Activated effector memory CD4-positive, alpha-beta T cell treated with anti-CD3 and anti-CD28 coated beads, Interleukin-2, amount 50 U/mL, for 16 hours (primary cell): ENCODE measurements at regions not wholly inside any gene's neighbourhood (a gene's known extent, or its start where the extent isn't known, plus 50 kb on each side); places are given as distances from the start of the nearest gene placed in this dataset.
"Not testable (repeated sequence)": the region's sequence is repeated elsewhere in the genome, so short reads cannot be mapped to it uniquely, and the experiment has no call there.

Source experiments
- DNase-seq: peaks from one replicate; pipeline ENCODE4 v3.0.0-alpha.2; 2020

DNA sequence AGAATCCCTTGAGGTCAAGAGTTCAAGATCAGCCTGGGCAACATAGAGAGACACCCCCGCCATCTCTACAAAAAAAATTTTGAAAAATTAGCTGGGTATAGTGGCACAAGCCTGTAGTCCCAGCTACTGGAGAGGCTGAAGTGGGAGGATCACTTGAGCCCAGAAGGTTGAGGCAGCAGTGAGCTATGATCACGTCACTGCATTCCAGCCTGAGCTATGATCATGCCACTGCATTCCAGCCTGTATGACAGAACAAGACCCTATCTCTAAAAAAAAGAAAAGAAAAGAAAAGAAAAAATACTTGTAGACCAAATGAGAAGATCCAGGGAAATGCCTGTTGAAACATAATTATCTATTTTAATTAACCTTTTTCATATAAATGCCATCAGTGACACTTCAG is 93.8 kb upstream of the MDM1 start:
- DNase-seq = no peak

DNA sequence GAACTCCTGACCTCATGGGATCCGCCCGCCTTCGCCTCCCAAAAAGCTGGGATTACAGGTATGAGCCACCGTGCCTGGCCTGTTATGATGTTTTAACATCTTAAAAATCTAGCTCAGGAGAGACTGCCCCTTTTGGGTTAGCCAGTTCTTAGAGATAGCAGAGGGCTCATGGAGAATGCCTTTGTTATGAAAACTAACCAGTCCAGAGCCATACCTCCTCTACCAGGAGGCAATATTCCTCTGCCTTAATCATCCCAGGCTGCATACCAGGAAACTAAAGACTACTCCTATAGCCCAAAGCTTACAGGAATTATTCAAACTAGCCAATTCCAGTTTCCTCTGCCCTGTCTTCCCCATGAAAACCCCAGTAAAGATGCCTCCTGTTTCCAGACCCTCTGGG is 96.0 kb upstream of the MDM1 start:
- no peak for DNase-seq

DNA sequence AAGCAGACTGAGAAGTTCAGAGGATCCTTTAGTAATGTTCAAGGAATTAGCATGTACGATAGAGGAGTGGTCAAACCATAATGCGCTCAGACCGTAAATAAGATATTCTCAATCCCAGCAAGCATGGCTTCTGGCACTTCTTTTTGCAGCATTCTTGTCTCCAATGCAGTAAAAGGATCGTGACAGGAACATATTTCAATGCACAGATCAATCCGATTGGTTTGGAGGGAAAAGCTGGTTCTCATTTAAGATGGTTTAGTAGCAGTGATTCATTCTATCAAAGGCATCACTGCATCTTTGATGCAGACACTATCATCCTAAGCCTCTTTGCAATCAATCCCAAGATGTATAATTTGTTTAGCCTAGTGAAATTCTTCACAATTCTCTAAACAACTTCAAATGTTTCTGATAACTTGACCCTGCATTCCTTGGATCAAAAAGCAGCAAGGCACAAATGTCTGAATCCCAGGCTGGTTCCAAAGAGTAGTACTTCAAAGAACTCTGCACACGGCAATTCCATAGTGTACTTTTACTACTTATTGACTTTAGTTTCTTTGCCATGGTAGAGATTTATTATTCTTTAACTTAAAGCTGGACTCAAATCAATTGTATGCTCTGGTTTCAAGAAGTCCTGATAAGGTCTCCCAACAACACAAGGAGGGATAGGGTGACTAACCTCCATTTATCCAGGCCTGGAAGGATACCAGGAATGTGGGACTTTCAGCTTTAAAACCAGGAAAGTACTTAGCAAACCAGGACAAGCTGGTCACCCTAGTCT is 96.8 kb upstream of the MDM1 start:
- DNase-seq = no peak

DNA sequence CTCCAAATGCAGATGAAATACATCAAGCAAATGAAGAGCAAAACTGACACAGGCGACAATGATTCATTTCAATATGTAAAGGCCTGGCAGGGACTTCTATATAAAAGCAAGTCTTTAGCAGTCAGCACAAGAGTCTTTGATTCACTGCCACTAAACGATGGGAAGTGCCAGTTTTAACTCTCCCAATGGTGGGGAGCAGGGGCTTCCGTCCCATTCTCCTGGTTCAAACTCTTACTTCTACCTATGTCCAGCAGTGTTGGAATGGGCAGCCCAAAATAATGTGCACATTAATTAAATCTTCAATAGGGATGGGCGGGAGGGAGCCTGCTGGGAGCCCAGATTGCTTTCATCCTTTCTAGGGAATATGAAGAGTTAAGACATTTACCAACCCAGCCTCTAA is 97.5 kb upstream of the MDM1 start:
- DNase-seq = no peak

DNA sequence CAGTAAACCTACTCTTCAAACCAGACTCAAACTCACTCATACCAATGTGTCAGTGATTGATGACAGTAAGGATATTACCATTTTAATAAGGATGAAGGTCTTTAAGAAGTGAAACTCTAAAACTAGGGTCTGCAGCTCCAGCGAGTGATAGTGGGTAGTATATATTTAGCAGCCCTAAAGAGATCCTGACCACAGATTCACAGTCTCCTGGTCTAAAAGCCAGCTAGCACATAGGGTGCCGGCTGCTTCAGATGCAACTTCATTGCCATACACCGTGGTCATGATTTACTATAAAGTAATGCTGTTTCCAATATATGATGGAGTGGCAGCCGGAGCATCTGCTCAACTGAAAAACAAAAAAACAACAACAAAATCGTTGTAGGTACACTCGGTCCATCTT is 99.6 kb upstream of the MDM1 start:
- no peak for DNase-seq

DNA sequence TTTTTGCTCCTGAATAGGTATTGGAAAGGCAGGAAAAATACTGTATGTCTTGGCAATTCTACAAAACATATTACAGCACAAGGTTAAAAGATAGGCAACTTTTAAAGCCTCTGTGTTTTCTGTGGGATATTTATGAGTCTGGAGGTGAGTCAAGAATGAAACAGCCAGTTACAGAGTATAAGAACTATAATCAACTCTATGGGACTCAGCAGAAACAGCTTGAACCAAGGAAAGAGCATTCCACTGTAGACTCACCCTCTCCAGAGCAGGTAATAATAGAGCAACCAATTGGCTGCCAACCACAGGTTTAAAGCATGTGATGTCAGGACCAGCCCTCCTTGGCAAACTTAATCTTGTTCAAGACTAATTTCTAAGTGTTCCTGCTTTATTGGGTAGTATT is 100.5 kb upstream of the MDM1 start:
- DNase-seq = no peak

DNA sequence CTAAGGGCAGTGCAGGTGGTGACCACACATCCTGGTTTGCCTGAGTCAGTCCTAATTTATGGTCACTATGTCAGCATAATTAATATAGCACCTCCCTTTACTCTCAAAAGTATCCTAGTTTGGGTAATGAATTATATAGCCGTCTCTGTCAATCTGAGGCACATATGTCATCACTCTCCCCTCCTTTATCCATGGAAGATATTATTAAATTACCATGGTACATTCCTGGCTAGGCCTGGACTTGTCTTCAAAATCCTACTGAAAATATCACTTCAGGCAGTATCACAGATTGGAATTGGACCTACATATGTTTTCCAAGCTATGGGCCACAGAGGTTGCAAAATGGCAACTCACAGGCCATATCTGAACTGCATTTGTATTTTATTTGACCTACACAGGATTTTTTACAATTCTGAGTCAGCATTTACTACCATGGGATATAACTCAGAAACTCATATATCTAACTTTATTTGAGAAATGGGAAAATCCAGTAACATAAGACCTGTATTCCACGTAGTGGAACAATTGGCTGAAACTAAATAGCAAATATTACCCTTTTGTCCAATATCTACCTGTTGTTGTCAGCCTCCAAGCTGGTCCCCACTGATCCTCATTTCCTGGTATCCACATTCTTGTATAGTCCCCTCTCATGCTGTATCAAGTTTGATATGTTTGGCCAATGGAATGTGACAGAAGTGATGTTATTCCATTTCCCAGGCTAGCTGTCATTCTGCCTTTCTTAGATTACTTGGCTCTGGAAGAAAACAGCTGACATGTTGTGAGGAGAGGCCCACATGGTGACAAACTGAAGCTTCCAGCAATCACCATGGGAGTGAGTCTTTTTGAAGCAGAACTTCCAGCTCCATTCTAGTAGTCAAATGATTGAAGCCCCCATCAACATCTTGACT is 102.5 kb upstream of the MDM1 start:
- DNase-seq = no peak

DNA sequence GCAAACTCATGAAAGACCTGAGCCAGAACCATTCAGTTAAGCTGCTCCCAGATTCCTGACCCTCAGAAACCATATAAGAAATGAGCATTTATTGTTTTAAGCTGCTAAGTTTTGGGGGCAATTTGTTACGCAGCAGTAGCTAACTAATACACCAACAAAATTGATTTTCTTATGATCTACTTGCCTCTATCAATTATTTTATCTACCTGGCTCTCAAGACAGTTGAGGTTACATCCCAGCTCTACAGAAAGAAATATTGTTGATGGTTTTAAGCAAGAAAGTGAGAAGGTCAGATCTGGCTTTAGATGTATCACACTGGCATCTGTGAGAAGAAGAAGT is 103.1 kb upstream of the MDM1 start:
- no peak for DNase-seq

DNA sequence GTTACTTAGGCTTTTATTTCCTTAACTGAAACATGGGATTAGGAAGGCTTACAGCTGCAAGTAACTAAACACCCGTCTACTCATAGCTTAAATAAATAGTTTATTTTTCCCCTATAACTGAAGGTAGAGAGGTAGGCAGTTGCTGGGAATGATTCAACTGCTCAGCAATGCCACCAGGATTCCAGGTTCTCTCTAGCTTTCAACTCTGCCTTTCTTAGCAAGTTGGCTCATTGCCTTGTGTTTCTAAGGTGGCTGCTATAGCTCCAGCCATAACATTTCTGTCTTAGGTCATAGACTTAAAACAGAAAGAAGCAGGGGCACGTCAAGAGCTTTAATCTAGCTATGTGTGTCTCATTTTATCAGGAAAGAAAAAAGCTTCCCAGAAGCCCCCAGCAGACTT is 103.7 kb upstream of the MDM1 start:
- no peak for DNase-seq

DNA sequence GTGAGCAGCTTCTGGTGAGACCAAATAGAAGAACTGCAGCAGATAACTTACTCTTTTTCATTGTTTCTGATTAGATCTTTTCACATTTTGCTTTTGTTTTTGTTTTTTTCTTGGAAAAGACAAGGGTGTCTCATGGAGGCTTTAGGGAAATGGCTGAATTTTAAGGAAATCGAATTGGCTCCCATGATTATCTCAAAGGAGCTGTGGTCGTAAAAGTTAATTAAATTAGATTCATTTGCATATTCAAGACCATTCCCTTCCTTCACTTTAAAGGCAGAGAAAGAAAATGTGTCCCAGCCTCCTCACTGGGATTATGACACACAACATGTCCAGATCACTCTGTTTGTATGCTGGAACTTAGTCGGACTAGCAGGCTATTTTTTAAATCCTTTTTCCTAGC is 106.4 kb upstream of the MDM1 start:
- DNase-seq = no peak

DNA sequence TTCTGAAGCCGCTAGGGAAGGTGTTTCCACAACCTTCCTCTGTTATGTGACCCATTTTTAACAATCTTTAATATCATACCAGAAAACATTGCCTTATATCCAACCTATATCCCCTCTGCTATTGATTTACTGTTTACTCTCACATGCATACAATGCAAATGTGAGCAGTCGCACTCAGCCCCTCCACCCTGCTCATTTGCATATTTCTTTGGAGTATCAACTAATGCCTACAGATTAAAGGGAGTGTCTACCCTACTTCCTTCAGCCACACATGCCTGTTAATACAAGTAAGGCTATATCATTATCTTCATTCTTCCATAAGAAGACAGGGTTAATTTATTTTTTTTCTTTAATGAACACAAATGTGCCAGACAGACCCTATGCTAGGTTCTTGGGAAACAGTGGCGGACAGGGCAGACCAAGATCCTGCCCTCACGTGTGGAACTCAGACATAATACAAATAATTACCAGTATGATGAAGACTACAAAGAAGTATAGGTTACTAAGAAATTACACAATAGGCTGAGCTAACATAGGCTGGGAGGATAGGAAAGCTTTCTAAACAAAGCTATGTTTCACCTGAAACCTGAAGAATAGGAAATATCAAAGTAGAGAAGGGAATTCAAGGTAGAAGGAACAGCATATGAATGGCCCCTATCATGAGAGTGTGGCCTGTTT is 107.3 kb upstream of the MDM1 start:
- DNase-seq = no peak

DNA sequence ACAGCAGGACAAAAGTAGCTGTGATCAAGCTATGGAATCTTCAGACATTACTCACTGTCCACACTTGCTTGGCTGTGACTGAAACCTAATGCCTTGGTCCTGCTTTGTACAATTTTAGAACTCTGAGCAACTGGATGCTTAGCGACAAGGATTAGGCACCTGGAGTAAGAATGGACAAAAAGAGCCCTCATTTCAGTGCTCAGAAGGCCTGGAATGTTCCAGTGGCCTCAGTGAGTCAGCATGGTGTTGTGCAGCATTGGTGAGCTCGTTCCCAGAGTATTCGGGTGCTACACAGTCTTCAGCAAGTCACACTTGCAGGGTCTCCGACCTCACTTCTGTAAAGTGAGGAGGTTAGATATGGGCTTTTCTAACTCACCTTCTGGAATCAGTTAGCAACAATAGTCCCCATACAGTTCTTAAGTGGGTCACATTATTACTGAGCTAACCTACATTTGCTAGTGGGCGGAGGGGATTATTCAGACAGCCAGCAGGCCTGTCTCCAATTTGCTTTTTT is 108.0 kb upstream of the MDM1 start:
- DNase-seq = no peak

DNA sequence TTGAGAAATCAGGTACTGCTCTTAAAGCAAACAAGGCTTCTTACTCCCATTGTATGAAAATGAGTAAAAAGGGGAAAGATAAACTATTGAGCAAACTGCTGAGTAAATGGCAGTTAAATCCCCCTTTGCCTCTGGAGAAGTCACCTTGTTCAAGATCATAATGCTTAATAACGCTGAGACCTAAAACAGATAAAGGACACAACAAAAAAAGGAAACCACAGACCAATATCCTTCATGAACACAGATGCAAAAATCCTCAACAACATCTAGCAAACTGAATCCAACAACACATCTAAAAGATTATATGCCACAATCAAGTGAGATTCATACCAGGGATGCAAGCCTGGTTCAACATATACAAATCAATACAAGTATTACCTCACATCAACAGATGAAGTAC is 109.0 kb upstream of the MDM1 start:
- no peak for DNase-seq

DNA sequence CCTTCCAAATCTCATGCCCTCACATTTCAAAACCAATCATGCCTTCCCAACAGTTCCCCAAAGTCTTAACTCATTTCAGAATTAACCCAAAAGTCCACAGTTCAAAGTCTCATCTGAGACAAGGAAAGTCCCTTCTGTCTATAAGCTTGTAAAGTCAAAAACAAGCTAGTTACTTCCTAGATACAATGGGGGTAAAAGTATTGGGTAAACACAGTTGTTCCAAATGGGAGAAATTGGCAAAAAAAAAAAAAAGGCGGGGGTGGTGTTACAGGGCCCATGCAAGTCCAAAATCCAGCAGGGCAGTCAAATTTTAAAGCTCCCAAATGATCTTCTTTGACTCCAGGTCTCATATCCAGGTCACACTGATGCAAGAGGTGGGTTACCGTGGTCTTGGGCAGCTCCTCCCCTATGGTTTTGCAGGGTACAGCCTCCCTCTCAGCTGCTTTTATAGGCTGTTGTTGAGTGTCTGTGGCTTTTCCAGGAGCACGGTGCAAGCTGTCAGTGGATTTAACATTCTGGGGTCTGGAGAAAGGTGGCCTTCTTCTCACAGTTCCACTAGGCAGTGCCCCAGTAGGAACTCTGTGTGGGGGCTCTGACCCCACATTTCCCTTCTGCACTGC is 110.3 kb upstream of the MDM1 start:
- not testable (repeated sequence) for DNase-seq

DNA sequence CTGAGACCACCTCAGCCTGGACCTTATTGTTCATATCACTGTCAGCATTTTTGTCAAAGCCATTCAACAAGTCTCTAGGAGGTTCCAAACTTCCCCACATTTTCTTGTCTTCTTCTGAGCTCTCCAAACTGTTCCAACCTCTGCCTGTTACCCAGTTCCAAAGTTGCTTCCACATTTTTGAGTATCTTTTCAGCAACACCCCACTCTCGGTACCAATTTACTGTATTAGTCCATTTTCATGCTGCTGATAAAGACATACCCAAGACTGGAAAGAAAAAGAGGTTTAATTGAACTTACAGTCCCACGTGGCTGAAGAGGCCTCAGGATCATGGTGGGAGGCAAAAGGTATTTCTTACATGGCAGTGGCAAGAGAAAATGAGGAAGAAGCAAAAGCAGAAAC is 111.5 kb upstream of the MDM1 start:
- DNase-seq = not testable (repeated sequence)

DNA sequence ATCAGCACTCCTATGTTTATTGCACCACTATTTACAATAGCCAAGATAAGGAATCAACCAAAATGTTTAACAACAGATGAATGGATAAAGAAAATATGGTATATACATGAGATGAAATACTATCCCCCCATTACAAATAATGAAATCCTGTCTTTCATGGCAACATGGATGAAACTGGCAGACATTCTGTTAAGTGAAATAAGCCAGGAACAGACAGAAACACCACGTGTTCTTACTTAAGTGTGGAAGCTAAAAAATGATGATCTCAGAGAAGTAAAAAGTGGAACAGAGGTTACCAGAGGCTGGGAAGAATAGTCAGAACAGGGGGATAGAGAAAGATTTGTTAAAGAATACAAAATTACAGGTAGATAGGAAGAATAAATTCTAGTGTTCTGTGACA is 113.7 kb upstream of the MDM1 start:
- no peak for DNase-seq

DNA sequence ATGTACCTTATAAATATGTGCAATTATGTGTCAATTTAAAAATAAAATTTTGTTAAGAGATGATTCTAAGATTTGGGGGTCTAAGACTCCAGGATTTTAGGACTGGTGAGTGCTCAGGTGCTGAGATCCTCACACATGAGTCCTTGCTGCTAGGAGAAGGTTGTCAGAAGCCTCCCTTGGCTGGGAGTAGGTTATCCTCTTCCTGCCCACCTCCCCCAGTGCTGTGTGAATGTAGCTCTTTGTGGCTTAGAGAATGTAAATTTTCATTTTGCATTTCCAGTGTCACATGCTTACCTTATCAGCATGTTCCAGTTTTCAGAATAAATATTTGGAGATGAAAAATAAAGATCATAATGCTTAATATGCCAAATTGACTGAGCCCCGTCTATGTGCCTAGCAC is 114.2 kb upstream of the MDM1 start:
- no peak for DNase-seq

DNA sequence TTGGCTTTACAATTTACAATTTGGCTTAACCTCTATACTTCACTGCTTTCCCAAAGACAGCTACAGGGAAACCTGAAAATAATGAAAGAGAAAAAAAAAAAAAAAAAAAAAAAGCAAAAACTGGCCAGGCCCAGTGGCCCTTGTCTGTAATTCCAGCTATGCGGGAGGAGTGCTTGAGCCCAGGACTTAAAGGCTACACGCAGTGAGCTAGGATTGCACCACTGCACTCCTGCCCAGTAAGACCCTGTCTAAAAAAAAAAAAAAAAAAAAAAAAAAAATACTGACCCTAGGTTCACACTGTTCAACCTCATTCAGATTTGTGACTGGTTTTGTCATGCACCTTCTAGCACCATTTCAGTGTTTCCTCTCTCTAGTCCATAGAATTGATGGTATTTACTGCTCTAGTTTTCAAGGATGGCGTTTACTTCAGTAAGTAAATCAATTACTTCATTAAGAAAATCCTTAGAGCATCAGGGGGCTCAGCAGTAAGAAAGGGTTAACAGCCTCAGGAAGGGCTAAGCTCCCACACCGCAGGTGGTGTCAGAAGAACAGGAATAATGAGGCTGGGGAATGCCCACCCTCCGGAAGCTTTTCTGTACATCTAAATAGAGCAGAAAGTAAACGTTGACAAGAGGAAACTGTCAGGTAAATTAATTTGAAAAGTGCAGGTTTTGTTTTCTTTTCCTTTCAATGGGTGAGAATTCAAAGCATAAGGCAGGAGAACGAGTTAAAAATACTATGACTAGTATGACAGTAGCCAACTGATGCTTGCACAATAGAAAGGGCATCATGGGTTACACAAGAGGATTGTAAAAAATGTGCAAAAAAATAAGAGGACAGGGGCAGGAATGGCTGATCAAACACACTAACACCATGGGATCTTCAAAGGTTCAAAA is 115.0 kb upstream of the MDM1 start:
- DNase-seq = no peak

DNA sequence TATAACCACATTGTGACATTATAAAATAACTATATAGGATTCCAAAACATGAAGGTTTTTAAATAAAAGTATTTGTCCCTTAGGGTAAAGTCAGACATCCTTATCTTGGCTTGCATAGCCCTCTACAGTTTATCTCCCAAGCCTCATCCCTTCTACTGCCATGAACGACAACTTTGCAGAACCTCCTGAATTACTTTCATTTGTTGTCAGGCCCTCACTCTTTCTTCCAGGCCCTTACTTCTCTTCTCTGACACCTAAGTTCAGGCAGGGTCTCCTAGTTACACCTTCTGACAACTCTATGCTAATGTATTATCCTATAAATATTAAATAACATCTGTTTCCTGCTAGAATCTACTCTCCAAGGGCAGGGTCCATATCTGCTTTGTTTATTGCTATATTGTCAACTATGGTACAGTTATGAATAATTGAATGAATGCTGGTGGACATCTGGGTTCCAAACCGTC is 115.7 kb upstream of the MDM1 start:
- DNase-seq = no peak

DNA sequence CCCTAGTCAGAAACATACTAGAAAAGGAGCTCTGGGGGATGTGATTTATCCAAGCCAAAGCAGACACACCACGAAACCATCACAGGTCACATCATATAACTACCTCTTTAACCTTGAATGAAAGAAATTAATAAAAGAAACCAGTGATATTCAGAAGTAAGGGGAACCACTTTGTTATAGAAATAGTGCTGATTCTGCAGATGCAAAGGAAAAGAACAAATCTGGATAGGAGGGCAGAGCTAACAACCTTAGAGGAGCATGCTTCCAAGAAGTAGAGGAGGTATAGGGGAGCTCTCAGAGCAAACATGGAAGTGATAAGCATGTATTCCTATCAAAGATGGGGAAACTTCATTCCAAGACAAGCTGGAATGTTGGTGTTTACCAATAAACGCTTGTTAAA is 117.0 kb upstream of the MDM1 start:
- no peak for DNase-seq

DNA sequence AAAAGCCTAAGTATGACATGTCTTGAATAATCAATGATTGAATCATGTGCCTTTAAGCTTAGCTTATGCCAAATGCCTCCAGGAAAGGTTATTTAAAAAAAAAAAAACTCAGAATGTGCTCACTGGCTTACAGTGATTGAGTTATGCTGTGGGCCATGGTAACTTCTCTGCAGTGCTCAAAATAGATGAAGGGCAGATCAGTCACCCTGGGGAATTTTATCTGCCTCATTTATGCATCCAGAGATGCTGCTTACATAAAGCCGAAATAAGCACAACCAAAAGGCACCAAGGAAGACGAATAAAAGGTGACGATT is 118.7 kb upstream of the MDM1 start:
- DNase-seq = no peak
